ENCODE measurements at regions not wholly inside any gene's neighbourhood (a gene's known extent, or its start where the extent isn't known, plus 50 kb on each side); places are given as distances from the start of the nearest gene placed in this dataset.

DNA sequence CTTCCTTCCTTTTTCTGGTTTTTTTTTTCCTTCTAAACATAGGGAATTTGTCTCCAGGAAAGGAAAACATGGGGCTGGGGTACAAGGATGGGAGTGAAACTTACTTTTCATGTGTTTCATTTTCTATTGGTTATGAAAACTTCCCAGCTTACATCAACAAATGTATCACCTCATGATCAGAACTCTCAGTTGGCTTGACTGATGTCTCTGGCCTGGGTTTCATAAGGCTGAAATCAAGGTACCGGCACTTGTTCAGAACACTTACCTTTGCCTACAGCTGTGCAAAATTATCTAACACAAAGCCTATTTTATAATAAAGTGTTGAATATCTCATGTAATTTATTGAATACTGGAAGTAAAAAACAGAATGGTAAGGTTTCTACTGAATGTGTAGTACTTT, 91.8 kb upstream of the STT3B start:
- no peak for DNase-seq

DNA sequence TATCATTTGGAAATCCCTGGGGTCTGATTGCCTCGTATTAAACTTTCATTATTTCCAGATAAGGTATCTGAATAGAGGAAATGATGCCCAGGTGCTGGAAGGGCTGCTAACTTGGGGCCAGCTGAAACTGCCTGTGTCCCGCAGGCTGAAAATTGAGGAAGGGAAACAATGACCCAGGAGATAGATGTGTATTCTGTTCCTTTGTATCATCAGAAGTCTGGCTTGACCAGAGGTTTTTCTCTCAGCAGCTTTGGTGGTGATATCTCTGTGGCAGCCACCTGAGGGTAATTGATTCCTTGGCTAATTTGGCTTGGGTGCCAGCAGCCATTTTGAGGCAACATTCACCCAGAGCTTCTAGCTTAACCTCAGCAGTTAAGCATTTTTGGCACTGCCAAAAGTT, 90.0 kb upstream of the STT3B start:
- no peak for DNase-seq

DNA sequence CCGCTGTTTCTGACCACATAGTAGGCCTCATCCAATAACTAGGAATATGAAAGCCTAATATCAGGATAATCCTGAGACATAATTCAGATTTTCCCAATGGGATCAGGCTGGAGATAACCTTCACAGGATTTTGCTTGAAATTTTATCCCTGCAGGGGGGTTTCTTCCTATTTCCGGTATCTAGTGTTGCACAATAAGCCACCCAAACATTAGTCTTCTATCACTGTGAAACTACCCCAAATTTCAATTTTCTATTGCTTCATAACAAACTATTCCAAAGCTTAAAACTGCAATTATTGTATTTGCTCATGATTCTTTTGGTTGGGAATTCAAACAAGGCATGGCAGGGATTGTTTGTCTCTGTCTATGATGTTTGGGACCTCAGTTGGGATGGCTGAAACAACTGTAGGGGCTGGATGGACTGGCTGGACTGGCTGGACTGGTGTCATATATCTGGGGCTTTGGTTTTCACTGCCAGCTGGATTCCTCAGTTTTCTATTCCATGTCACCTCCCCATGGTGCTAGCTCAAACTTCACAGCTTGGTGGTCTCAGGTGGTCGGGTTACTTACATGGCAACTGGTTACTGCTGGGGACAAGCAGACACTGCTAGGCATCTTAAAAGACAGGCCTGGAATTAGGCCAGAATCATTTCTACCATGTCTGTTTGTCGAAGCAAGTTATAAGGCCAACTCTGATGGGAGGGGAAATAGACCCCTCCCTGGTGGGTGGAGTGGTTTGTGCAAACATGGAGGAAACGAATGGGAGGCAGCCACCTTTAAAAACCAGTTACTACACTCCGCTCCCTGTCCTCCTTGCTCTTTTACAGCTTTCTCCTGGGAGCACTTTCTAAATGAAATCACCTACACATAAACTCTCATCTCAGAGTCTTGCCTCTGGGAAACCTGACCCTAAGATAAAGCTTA, 88.2 kb upstream of the STT3B start:
- DNase-seq, result no peak

DNA sequence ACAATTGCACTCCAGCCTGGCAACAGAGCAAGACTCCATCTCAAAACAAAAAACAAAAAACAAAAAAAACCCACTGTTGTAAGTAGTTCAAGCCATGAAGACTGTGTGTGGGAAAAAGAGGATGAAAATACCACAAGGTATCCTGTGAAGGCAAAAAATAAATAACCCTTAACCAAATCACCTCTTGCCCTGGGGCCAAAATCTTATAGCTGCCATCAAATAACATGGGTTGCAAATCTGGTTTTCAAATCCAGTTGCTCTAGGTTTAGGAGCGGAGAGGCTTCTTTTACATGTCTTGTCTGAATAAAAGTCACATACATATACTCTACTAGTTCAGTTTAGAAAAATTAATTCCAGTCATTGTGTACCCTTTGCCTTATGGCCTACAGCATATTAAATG, 87.0 kb upstream of the STT3B start:
- no peak for DNase-seq

DNA sequence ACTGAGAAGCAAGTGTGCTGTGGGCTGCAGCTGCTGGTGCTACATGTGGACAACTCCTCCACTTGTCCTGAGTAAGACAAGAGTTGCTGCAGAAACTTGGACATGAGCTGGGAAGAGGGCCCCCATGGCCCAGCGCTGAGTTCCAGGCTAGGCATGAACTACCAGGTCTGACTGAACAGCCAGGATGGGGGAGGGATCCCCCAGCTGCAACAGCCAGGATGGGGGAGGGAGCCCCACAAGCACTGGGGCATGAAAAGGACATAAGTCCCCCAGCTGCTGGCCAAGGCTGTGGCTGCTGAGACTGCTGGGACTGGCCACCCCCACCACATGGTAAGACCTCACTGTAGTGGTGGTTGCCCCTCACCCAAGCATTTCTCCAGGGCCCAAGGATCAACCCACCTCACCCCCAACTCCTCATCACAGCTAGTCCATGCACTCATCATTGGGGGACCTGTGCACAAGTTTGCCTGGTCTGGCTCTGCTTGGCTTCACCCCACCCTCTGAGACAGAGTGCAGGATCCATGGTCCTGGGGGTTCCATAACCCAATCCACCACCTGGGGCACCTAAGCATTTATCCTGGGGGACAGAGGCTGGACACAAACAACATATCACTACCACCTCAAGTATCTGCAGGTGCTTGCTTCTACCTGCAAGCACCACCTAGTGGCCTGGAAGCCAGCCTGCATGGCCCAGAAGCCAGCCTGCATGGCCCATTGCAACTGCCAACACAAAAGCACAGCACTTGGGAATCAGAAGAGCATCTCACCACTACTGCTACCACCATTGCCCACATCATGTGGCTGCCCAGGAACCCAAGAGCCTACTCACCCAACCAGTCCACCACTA, 84.5 kb upstream of the STT3B start:
- DNase-seq, result no peak

DNA sequence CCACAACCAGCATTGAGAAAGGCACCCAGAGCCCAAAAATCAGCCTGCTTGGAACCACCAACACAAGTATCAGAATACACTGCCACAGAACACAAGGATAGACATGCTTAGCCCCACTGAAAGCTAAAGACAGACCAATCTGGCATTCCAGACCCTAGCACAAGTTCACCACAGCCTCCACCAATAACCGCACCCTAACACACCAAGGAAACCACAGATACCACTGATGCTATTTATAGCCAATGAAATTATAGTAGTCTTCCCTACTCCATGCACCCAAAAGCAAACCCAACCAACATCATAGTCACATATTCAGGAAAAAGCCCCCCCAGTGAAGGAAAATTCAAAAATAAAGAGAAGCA, 83.9 kb upstream of the STT3B start:
- no peak for DNase-seq

DNA sequence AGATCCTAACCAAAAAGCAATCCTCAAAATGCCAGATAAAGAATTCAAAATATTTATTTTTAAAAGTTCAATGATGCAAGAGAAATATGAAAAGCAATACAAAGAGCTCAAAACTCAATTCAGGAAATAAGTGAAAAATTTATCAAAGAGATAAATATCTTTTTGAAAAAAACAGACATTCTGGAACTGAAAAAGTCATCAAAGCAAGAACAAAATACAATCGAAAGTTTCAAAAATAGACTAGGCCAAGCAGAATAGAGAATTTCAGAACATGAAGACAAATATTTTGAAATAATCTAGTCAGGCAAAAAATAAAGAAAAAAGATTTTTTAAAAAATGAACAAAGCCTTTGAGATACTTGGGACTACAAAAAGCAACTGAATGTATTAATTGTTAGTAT, 83.4 kb upstream of the STT3B start:
- DNase-seq, result no peak

DNA sequence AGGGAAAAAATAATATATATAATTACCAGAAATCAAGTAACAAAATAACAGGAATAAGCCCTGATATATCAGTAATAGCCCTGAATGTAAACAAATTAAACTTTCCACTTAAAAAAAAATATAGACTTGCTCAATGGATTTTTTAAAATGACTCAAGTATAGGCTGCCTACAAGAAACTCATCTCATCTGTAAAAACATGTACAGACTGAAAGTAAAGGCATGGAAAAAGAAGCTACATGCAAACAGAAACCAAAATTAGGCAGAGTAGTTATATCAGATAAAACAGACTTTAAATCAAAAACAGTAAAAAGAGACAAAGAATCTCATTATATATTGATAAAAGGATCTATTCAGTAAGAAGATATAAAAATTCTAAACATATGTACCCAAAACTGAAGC, 82.4 kb upstream of the STT3B start:
- DNase-seq, result no peak

DNA sequence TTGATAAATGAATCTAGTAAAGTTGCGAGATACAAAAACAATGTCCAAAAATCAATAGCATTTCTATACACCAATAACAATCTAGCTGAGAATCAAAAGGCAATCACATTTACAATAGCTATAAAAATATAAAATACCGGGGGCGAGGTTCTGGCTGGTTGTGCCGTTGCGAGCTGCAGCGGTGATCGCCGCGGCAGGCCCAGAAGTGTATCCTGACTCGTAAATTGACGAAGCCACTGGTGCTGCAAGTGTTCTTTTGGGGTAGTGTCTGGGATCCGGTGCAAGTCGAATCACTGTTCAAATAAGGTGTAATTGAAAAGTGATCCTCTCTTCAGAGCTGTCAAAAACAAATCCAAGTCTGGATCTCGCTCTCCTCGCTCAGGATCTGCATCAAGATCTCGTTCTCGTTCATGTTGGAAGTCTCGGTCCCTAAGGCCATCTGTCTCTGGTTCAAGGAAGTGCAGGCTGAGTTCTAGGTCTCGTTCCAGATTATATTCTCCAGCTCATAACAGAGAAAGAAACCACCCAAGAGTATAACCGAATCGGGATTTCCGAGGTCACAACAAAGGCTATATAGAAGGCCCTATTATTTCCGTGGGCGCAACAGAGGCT, 80.1 kb upstream of the STT3B start:
- DNase-seq, result no peak

DNA sequence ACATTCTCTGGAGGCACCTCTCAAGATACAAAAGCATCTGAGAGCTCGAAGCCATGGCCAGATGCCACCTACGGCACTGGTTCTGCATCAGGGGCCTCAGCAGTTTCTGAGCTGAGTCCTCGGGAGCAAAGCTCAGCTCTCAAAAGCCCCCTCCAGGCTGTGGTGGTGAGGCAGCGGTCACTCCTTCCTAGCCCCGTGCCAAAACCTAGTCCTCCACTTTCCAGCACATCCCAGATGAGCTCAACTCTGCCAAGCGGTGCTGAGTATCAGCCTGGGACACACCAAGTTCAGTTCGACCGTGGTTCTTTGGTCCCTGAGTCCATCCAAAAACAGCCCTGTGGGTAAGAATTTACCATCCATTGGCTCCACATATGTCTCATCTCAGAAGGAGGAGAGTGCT, 79.3 kb upstream of the STT3B start:
- no peak for DNase-seq

DNA sequence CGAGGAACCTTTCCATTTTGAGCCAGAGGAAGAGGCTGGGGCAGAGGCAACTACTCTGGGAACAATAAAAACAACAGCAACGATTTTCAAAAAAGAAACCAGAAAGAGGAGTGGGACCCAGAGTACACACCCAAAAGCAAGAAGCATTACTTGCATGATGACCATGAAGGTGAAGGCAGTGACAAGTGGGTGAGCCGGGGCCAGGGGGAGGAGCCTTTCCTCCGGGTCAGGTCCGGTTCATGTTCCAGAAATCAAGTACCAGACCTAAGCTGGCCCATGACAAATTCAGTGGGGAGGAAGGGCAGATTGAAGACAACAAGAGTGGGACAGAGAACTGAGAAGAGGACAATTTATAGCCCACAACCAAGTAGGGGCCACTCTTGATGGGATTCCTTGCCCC, 77.2 kb upstream of the STT3B start:
- DNase-seq, result no peak

DNA sequence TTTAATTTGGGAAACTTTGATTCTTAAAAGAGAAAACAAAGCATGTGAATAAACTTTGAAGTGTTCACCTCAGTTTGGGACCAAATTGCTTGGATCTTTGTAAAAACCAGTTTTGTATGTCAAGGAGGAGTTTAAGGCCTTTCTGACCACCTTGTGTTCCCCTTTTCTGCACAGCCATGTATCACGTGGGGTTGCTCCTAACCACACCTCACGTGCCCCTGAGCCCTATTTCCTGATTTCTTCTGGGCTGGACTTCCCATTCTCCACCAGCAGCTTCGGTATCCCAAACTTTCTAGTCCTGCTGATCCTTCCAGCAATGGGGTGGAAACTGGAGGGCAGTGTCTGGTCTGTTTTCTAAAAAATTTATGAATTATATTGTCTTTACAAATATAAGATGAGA, 76.4 kb upstream of the STT3B start:
- DNase-seq, result no peak

DNA sequence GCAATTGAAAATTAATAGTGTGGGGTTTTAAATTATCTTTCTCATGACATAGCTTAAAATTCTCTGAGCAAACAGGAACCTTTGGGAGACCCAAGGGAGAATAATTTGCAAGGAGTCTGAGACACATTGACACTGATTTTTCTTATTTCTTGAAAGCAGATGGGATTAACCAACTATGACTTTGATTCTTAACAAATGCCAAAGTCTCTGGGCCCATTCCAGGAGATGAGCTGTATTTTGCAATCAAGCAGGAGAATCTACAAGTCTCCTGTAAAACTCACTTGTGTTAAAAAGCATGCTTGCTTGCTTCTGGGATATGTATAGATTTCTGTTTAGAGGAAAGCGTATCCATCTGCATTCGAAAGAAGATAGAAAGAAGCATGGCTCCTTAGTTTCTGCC, 71.3 kb upstream of the STT3B start:
- DNase-seq, result no peak

DNA sequence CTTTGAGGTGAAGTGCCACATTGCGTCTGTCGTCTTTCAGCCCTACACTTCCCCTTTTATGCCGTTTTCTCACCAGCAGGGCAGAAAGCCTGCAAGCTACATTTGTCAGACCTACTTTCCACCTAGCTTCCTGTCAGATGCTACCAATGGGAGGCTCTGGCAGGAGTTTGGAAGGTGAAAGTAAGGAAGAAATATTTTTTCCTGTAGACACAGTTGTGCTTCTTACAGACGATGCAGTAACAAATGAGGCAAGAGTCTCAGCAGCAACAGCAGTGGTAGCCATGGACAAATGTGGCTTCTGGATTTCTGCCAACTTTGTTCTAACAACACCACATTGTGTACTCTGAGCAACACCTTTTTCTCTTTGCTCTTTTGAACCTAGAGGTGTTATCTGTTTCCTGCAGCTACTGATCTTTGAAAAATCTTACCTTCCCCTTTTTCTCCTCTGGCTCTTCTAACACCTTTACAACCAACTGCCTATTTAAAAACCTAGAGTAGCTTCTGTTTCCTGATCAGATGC, 70.6 kb upstream of the STT3B start:
- no peak for DNase-seq

DNA sequence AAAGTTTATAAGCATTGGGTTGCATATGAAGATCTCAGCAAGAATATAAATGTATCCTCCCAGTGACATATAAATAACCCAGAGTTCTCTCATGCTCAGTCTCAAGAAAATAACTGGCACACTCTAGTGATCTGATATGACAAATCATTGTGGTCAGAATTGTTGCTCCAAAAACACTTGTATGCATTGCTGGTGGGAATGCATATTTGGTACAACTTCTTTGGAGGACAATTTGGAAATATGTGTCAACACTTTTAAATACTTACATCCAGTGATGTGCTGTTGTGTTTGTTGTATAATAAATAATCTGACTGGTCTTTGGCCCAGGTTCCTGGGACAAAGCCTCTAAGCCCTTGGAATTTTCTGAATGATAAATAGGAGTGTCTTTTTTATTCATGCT, 66.7 kb upstream of the STT3B start:
- DNase-seq, result no peak

DNA sequence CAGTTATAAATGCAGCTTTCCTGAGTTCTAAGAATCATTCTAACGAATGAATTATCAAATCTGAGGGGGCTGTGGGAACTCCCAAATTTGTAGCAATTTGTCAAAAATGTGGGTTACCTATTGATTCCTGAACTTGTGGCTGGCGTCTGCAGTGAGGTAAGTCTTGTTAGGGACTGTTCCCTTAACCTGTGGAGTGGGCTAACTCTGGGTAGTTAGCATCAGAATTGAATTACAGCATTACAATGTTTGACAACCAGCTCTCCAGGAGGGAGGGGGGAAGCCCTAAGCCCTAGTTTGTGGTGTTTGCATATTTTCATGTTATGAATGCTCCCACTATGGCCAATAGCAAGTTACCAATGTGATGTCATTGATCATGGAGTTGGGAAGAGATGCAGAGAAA, 65.9 kb upstream of the STT3B start:
- no peak for DNase-seq

DNA sequence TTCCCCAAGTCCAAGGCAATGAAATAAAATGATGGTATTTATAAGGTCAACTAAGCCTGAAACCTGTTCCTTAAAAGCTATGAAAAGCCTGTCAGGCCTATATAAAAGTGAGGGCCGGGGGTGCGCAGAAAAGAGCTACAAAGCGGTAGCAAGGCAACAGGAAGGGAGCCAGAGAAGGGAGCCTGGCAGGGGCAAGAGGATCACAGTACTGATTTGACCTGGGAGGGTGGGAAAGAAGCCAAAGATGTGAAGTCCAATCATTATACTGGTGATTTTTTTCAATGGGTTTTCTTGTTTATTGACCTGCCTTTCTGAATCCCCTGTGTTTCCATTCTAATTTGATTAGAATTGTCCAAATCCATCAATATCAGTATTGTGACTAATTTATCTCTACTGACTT, 64.3 kb upstream of the STT3B start:
- no peak for DNase-seq

DNA sequence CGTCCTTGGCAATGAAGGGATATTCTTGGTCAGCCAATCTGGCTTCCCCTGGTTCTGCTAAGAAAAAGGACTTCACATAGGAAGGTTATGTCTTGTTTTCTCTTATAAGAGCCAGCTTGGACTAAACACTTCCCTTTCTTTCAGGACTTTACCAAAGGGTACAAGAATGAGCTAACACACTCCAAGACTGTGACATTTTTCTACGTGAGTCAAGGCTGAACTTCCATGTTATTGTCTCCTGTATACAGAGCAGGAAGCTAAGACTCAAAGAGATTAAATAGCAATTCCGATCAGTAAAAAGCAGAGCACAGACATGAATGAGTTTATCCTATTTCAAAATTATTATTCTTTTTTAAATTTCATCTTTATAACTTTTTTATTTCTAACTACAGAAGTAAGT, 63.3 kb upstream of the STT3B start:
- no peak for DNase-seq

DNA sequence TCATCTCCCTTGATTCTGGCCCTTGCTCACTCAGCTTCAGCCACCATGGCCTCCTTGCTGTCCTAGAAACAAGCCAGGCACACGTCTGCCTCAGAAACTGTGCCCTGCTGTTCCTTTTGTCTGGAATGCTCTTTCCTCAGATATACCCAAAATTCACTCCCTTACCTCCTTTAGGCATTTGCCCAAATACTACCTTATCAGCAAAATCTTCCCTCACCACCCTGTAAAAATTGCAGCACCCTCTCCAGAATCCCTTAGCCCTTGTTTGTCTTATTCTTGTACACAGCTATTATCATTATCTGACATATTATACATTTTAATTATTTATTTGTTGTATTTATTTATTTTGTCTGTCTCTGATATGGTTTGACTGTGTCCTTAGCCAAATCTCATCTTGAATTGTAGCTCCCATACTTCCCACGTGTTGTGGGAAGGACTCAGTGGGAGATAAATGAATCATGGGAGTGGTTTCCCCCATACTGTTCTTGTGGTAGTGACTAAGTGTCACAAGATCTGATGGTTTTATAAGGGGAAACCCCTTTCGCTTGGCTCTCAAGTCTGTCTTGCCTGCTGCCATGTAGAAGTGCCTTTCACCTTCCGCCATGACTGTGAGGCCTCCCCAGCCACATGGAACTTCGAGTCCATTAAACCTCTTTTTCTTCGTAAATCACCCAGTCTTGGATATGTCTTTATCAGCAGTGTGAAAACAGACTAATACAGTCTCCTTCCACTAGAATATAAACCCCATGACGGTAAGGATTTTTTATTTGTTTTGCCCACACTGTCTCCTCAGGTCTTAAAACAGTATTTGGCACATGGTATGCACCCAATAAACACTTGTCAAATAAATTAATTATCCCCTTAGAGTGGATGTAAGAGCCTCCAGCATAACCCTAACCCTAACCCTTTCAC, 60.0 kb upstream of the STT3B start:
- DNase-seq, result peak; percentile 4

DNA sequence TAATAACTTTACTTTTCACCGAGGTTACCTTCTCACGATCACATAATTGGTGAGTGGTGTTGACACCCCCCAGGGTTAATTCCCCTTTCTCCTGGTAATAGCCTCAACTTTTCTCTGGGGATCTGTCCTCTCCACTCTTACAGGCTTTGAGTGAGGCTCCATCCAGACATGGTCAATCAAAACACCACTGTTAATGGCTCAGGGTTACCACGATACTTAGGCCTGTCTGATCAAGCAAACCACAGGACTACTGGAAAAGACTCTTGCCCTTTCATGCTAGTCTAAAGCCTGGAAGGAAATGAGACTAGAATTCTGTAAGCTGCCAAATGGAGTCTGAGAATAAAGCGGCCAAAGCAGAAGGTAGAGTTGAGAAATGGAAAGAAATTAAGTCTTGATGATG, 56.5 kb upstream of the STT3B start:
- no peak for DNase-seq

DNA sequence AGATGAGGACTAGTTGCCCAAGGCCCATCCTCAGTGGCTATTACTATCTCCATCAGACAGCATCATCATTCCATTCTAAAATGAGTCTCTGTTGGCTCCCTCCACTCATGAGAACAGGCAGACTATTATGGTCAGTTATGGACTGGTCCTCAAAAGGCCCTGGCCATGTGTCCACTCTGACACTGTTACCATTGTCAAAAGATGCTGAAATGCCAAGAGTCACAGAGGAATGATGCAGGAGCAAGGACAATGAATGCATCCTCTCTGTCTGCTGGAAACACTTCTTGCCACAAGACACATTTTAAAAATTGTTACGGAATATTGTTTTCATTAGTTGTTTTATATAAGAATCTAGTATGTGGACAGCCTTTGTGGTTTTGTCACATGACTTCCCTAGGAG, 53.3 kb upstream of the STT3B start:
- DNase-seq, result no peak

DNA sequence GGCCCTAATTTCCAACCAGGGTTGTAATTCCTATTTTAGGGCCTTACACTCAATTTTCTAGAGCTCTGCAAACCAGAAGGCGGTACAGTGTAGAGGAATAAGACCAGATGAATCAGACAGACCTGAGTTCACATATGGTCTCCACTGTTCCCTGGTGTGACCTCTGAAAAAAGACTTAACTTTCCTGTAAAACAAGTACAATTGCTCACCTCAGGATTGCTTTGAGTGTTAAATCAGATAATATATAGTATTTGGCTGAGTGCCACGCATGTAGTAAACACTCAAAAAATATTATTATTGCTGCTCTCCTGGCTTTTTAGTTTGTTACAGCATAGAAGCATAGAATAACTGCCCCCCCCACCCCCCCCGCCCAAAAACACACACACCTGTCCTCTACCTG, 51.0 kb upstream of the STT3B start:
- DNase-seq, result no peak
